GM12865 (cell line): ENCODE measurements at regions not wholly inside any gene's neighbourhood (a gene's known extent, or its start where the extent isn't known, plus 50 kb on each side); places are given as distances from the start of the nearest gene placed in this dataset.

Source experiments
- DNase-seq: peaks from one replicate; pipeline ENCODE4 v3.0.0; 2010; ENCODE audit warnings: low read depth
- H3K4me3 ChIP-seq: 2 replicates; pipeline ENCODE4 v1.5.1; 2011; ENCODE audit warnings: mild to moderate bottlenecking, low read depth, low read length, control low read depth
- CTCF ChIP-seq: IDR thresholded peaks from 2 replicates; pipeline ENCODE4 v1.5.1; 2011; ENCODE audit warnings: low read length, control low read depth, low read depth, inconsistent platforms; ENCODE audit not compliant: insufficient read depth; ENCODE audit errors: missing control alignments

DNA sequence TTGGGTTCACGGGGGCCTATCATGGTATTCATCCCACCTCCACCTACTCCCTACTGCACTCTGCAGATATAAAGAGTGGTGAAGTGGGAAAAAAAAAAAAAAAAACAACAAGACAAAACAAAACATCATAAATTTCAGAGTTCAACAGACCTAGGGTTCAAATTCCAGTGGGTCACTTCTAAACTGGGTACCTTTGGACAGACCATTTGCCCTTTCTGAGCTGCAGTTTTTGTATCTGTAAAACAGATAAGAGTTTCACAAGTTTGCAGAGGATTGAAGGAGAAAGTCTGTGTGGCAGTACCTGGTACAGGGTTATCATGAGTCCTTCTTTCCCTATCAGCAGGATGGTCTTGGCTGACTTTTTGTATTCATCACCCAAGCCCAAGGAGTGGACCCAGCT lies 211.2 kb upstream of the EEA1 start:
- no peak overlapping the region for H3K4me3 ChIP-seq
- no peak for DNase-seq
- TF ChIP-seq CTCF: no peak

DNA sequence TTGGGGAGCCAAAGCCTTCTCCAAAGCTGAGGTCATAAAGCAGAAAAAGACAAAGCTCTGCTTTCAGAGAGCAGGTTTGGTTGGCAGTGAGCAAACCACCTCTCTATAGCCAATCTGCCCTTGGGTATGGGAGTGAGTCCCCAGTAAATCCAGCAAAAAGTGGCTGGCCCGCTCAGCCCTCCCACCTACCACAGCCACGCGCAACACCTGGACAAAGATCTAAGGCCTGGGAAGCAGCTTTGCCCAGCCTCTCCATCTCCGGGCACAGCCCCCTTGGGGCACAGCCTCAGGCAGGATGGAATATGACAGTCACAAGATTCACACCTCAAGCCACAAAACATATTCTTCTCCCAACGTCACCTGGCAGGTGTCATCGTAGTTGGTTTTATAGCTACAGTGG lies 211.7 kb upstream of the EEA1 start:
- DNase-seq: no peak
- H3K4me3 ChIP-seq: no peak overlapping the region
- TF ChIP-seq CTCF: no peak

- DNase-seq: no peak
- TF ChIP-seq CTCF: no peak
- no peak overlapping the region for H3K4me3 ChIP-seq
These were observed 213.8 kb upstream of the EEA1 start for GRCh38 chr12:93142881-93143280.

DNA sequence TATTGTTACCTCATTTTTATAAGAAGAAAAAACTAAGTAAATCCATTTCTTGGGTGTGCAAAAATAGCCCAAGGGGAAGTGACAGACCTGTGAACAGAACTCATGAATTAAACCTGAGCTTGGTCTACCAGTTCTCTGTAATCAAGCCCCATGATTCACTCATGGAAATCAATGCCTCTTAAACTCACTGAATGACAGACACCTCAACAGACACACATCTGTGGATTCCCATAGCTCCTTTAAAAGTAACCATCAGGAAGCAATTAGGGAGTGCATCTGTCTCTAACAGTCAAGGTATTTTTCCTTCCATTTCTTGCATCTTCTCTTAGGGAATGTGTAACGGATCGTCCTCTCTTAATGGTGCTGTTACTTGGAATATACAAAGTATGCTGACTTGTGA lies 215.0 kb upstream of the EEA1 start:
- no peak for DNase-seq
- H3K4me3 ChIP-seq: no peak overlapping the region
- no peak for TF ChIP-seq CTCF

DNA sequence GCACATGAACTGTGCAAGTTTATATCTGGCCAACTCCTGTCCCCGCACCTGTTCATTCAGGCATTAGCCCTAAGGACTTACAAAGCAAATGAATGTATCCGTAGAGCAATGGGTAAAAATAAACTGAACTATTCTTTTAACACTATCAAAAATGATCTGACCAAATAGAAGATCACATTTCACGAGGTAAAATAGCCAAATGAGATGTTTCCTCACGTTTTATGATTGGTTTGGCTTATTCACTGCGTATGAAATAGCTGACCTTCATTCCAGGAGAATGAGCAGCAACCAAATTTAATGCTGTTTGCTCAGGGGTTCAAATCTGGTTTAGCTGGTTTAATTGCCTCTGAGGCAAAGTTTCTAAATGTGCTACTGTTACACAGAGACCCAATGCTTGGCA lies 216.0 kb upstream of the EEA1 start:
- no peak for DNase-seq
- no peak for TF ChIP-seq CTCF
- H3K4me3 ChIP-seq: no peak overlapping the region

GRCh38 chr12:93146263-93146939 lies 217.3 kb upstream of the EEA1 start:
- no peak for TF ChIP-seq CTCF
- H3K4me3 ChIP-seq: no peak overlapping the region
- DNase-seq: no peak

DNA sequence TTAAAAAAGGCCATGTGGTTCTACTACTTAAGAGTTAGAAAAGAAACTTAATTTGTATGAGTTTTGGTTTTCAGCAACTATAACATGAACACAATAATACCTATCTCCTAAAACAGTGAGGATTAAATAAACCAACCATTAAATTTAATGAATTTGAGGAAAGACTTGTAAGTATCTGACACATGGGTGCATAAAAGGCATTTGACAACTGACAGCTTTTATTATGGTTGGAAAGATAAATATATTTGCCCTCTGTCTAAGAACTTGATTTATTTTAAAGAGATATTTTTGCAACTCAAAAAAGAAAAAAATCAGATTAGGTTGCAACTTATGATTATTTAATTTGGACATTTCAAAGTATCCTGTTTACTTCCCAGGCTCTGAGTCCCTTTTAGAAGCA lies 217.9 kb upstream of the EEA1 start:
- no peak for TF ChIP-seq CTCF
- DNase-seq: no peak
- H3K4me3 ChIP-seq: no peak overlapping the region
